ENCODE measurements at regions not wholly inside any gene's neighbourhood (a gene's known extent, or its start where the extent isn't known, plus 50 kb on each side); places are given as distances from the start of the nearest gene placed in this dataset.
"Not testable (repeated sequence)": the region's sequence is repeated elsewhere in the genome, so short reads cannot be mapped to it uniquely, and the experiment has no call there.

GRCh38 chr4:187071946-187072600 is 348.4 kb upstream of the FAT1 start:
- DNase-seq = no peak

- DNase-seq = no peak
These were observed 350.2 kb upstream of the FAT1 start for GRCh38 chr4:187073820-187074219.

GRCh38 chr4:187075514-187075913 is 351.9 kb upstream of the FAT1 start:
- no peak for DNase-seq

- no peak for DNase-seq
These were observed 354.2 kb upstream of the FAT1 start for GRCh38 chr4:187077744-187078401.

GRCh38 chr4:187084701-187085100 is 361.0 kb upstream of the FAT1 start:
- DNase-seq = no peak

GRCh38 chr4:187085339-187085738 is 361.7 kb upstream of the FAT1 start:
- no peak for DNase-seq

- DNase-seq = no peak
These were observed 362.5 kb upstream of the FAT1 start for GRCh38 chr4:187086151-187086550.

GRCh38 chr4:187088070-187088799 is 364.6 kb upstream of the FAT1 start:
- no peak for DNase-seq

GRCh38 chr4:187090401-187090800 is 366.7 kb upstream of the FAT1 start:
- DNase-seq = no peak

GRCh38 chr4:187090832-187091231 is 367.2 kb upstream of the FAT1 start:
- DNase-seq = not testable (repeated sequence)

- no peak for DNase-seq
These were observed 370.5 kb upstream of the FAT1 start for GRCh38 chr4:187094144-187094543.

GRCh38 chr4:187098429-187098828 is 374.8 kb upstream of the FAT1 start:
- no peak for DNase-seq

GRCh38 chr4:187103351-187103750 is 379.7 kb upstream of the FAT1 start:
- no peak for DNase-seq

- no peak for DNase-seq
These were observed 385.2 kb upstream of the FAT1 start for GRCh38 chr4:187108845-187109244.

- no peak for DNase-seq
These were observed 386.0 kb upstream of the FAT1 start for GRCh38 chr4:187109636-187110035.

- DNase-seq = no peak
These were observed 394.5 kb upstream of the FAT1 start for GRCh38 chr4:187118166-187118565.

- no peak for DNase-seq
These were observed 395.0 kb upstream of the FAT1 start for GRCh38 chr4:187118602-187119120.

- no peak for DNase-seq
These were observed 400.7 kb upstream of the FAT1 start for GRCh38 chr4:187124331-187124730.

GRCh38 chr4:187125062-187125461 is 401.4 kb upstream of the FAT1 start:
- no peak for DNase-seq

GRCh38 chr4:187127456-187127855 is 403.8 kb upstream of the FAT1 start:
- DNase-seq = no peak

- no peak for DNase-seq
These were observed 404.6 kb upstream of the FAT1 start for GRCh38 chr4:187128222-187128621.

GRCh38 chr4:187128976-187129375 is 405.3 kb upstream of the FAT1 start:
- DNase-seq = no peak

GRCh38 chr4:187131826-187132225 is 408.2 kb upstream of the FAT1 start:
- not testable (repeated sequence) for DNase-seq

GRCh38 chr4:187135878-187136277 is 412.2 kb upstream of the FAT1 start:
- DNase-seq = no peak

All from RPMI8226 (cell line).